GM10248 (cell line): ENCODE measurements at regions not wholly inside any gene's neighbourhood (a gene's known extent, or its start where the extent isn't known, plus 50 kb on each side); places are given as distances from the start of the nearest gene placed in this dataset.

Experiments used
- CTCF ChIA-PET: fragments of 300-600 bp; sonication (Branson Sonifier 250); formaldehyde crosslinking; extraction: SDS; loops from one replicate; lab custom pipeline; 2021; ENCODE audit warnings: antibody characterized with exemption; lab: Yijun Ruan, JAX
- POLR2A ChIA-PET: fragments of 350-650 bp; sonication (Branson Sonifier 250); formaldehyde crosslinking; extraction: SDS; loops from one replicate; lab custom pipeline; 2020; ENCODE audit warnings: antibody characterized with exemption; lab: Yijun Ruan, JAX
- DNase-seq: peaks from one replicate; pipeline ENCODE4 v3.0.0; 2012; ENCODE audit errors: extremely low spot score
- CTCF ChIP-seq: IDR thresholded peaks from 2 replicates; pipeline ENCODE4 v1.5.1; 2012; ENCODE audit warnings: mild to moderate bottlenecking, low read depth; ENCODE audit errors: extremely low read depth, missing control alignments, control extremely low read depth

GRCh38 chr5:8332666-8333445 lies 463.9 kb downstream of the MTRR start:
- ChIA-PET POLR2A (no interaction called here), CTCF (no interaction called here)
- DNase-seq: no peak
- no peak for TF ChIP-seq CTCF

GRCh38 chr5:8333485-8333884 lies 464.5 kb downstream of the MTRR start:
- no peak for DNase-seq
- ChIA-PET POLR2A (no interaction called here), CTCF (no interaction called here)
- TF ChIP-seq CTCF: no peak

GRCh38 chr5:8333977-8334376 lies 465.0 kb downstream of the MTRR start:
- POLR2A ChIA-PET: no interaction called here
- no peak for TF ChIP-seq CTCF
- no peak for DNase-seq
- CTCF ChIA-PET: no interaction called here

GRCh38 chr5:8340261-8340660 lies 471.3 kb downstream of the MTRR start:
- ChIA-PET POLR2A (no interaction called here), CTCF (interaction anchor here (1.3 to 1.4 kb wide), 2 partner anchors 12 to 865 kb away, joined by 4 read pairs; no protein-coding TSS in a partner anchor)
- TF ChIP-seq CTCF: no peak
- no peak for DNase-seq

GRCh38 chr5:8340739-8341344 lies 471.9 kb downstream of the MTRR start:
- TF ChIP-seq CTCF: peak; percentile 40
- CTCF ChIA-PET: interaction anchor here (1.3 to 1.4 kb wide), 2 partner anchors 11 to 864 kb away, joined by 4 read pairs; no protein-coding TSS in a partner anchor
- no peak for DNase-seq
- POLR2A ChIA-PET: no interaction called here

- no peak for DNase-seq
- POLR2A ChIA-PET: no interaction called here
- no peak for TF ChIP-seq CTCF
- CTCF ChIA-PET: interaction anchor here (1.3 to 1.4 kb wide), 2 partner anchors 11 to 864 kb away, joined by 4 read pairs; no protein-coding TSS in a partner anchor
These were observed 472.5 kb downstream of the MTRR start for GRCh38 chr5:8341406-8341805.
